NCI-H446 (cell line): ENCODE measurements at regions not wholly inside any gene's neighbourhood (a gene's known extent, or its start where the extent isn't known, plus 50 kb on each side); places are given as distances from the start of the nearest gene placed in this dataset.
"Not testable (repeated sequence)": the region's sequence is repeated elsewhere in the genome, so short reads cannot be mapped to it uniquely, and the experiment has no call there.

Experiments
- DNase-seq, 2 experiments: peaks; one replicate each; lab custom pipeline; 2025; lab: John Stamatoyannopoulos, UW

DNA sequence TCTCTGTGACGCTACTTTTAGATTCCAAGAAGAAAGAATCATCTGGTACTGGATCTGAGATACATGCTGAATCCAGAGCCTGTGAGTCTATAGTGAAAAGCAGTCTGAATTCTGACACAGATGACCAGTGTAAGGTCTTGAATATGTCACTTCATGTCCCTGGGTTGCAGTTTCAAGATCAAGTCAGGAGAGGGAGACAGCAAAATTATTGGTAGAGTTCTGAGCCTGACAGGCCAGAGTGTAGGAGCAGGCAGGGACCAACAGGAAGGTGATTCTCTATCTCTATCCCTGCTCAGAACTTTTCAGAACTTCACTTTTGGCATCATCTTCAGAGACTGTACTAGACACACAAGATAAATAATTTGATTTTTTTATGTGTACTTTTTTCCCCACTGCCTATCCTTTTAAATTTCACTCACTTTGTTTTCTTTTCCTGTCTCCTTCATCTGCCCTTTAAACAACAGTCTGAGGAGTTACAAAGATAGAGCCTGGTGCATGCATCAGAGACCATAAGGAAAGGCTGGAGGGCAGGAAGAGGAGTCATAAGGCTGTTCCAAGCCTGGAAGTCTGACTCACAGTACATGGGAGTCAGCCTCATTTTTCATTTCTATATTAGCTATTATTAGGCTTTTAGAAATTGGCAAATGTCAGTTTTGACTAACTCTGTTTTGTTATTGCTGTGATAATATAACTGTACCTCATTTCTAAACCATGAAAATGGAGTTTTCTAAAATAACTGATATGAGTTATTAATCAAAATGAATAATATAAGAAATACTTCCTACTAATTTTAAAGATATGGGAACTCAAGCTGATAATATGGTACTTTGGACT lies 120.2 kb upstream of the TMEM229A start:
- DNase-seq = peak in 1 of 2 experiments; percentile 28

- no peak for DNase-seq
Measured at GRCh38 chr7:124137664-124138063, 104.8 kb upstream of the TMEM229A start.

DNA sequence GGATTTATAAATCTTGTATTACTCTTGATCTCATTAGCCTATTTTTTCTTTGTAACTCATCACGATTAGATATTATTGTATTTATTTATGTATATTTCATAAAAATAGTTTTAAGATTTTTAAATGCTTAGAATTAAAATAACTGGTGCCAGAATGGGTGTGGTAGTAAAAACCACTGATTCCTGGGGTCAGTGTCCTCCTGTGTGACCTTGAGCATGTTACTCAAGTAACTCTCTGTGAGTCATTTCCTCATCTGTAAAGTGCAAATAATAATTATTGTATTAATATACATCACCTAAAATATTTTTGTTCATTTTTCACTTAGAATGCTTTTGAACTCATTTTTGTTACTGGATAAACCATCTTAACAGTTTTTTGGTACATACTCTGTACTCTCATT lies 91.3 kb upstream of the TMEM229A start:
- no peak for DNase-seq

DNA sequence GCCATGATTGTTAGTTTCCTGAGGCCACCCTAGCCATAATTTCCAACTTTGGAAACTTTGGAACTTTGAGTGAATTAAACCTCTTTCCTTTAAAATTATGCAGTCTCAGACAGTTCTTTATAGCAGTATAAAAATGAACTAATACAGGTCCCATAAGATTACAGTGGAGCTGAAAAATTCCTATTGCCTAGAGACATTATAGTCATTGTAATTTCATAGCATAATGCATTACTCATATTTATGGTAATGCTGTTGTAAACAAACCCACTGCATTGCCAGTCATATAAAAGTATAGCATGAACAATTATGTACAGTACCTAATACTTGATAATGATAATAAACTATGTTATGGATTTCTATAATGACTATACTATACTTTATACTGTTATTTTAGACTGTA lies 88.0 kb upstream of the TMEM229A start:
- DNase-seq = no peak

- no peak for DNase-seq
Measured at GRCh38 chr7:124113045-124113444, 80.2 kb upstream of the TMEM229A start.

GRCh38 chr7:124106575-124106974 lies 73.7 kb upstream of the TMEM229A start:
- no peak for DNase-seq

DNA sequence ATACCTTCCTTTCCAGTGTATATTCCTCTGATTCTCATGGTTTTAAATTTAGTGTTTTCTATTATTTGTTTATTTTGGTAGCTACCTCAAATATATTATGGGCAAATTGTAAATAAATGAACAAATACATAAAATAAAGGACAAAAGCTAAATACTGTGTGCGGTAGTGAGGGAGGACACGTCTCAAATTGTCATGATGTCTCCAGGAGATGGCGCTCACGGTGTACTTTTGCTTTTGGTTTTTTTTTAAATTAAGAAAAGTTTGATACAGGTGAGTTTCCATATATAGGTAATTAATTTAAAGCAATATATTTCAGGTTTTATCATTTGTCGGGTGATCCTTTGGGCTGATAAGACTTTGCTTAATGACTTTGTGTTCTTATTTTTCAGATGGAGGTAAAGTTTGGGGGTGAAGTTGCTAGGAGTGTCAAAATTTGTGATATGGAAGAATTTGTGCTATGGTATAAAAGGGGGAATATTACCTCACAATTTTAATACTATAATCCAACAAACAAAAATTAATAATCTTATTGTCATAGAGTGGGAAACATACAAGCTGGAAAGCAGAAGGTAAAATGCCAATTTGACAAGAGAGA lies 68.4 kb upstream of the TMEM229A start:
- DNase-seq = peak in 1 of 2 experiments; percentile 7

DNA sequence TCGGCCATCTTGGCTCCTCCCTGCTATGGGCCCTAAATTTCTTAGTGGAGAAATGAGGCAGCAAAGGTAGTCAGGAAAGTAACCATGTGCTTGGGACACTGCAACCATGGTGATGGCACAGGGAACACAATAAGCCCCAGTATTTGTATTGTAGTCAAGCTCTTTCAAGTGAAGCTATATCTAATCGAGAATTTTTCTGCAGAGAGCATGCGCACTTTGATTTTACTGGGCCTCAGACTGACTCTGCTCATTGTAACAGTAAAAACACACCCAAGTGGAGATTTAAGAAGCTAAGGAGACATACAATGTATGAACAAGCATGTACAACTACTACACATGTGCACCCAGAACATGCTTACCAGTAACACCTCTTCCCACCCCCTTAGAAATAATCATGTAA lies 67.3 kb upstream of the TMEM229A start:
- DNase-seq = no peak

GRCh38 chr7:124099585-124099984 lies 66.7 kb upstream of the TMEM229A start:
- not testable (repeated sequence) for DNase-seq

- no peak for DNase-seq
Measured at GRCh38 chr7:124089621-124090020, 56.8 kb upstream of the TMEM229A start.

DNA sequence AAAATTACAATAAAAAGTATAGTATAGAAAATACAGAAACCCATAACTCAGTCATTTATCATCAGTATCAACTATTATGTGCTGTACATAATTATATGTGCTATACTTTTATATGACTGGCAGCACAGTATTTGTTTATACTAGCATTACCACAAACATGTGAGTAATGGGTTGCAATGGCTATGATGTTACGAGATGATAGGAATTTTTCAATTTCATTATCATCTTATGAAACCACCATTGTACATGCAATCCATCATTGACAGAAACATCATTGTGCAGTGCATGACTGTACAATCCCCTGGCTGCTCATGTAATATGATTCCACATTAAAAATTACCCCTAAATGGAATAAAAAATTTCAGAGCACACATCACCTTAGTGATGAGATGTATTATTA lies 55.7 kb upstream of the TMEM229A start:
- no peak for DNase-seq

DNA sequence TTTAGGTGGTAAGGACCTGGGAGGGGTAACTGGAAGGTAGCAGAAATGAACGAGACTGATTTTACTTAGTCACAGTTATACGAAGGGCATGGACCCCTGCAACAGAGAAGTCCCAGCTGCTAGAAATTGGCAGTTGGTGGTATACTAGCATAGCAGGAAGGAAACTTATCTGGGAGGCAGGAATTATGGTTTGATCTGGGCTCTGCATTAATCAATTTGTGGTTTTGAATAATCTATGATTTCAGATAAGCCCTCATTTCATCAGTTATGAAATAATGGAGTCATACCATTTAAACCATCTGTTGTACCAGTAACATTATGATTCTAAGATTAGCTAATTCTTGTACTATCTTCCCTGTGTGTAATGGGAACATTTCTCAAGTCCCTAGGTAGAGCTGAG lies 54.0 kb upstream of the TMEM229A start:
- DNase-seq = no peak

- DNase-seq = peak; percentile 9 to 77
Measured at GRCh38 chr7:124085179-124085578, 52.3 kb upstream of the TMEM229A start.

GRCh38 chr7:124084024-124084423 lies 51.2 kb upstream of the TMEM229A start:
- DNase-seq = no peak
